T-cell (primary cell): ENCODE measurements at regions not wholly inside any gene's neighbourhood (a gene's known extent, or its start where the extent isn't known, plus 50 kb on each side); places are given as distances from the start of the nearest gene placed in this dataset.
"Not testable (repeated sequence)": the region's sequence is repeated elsewhere in the genome, so short reads cannot be mapped to it uniquely, and the experiment has no call there.

ENCODE experiments used
- ATAC-seq, 4 experiments: fragments of 200-7000 bp in 3 of 4; fragments of 150-1000 bp in 1 of 4; cut with Tn5 transposase; replicated peaks in 1 of 4; 1 replicate in 3 of 4; 2 replicates in 1 of 4; pipeline ENCODE4 v1.10.0; 2021; ENCODE audit warnings: moderate library complexity in 3 of 4, mild to moderate bottlenecking in 2 of 4, moderate number of reproducible peaks in 1 of 4
- CTCF ChIA-PET, 2 donors: fragments of 300-600 bp; sonication (Branson Sonifier 250); formaldehyde crosslinking; loops; one replicate each; lab custom pipeline; 2022; ENCODE audit warnings: antibody characterized with exemption in 2 of 2; lab: Charles Lee
- POLR2A ChIA-PET, 2 donors: fragments of 300-600 bp; sonication (Branson Sonifier 250); formaldehyde crosslinking; loops; one replicate each; lab custom pipeline; 2022; ENCODE audit warnings: antibody characterized with exemption in 2 of 2; lab: Charles Lee
- DNase-seq, 35 experiments: peaks; one replicate each; pipeline versions ENCODE4 v3.0.0 to v3.0.0-alpha.2; 2013 to 2023
- H3K27ac ChIP-seq: one replicate; pipeline ENCODE4 v1.5.1; 2013; ENCODE audit warnings: low read length
- H3K27me3 ChIP-seq, 2 experiments: replicated peaks in 1 of 2; 1 replicate in 1 of 2; 2 replicates in 1 of 2; pipeline versions ENCODE4 v1.6.1 to v1.7.0; 2013; ENCODE audit warnings: low read length in 1 of 2, mixed read lengths in 1 of 2; ENCODE audit not compliant: control insufficient read depth in 2 of 2, insufficient read depth in 2 of 2; ENCODE audit errors: extremely low read depth in 1 of 2
- H3K36me3 ChIP-seq, 2 donors: 1 replicate in 1 of 2; 2 replicates in 1 of 2; pipeline versions ENCODE4 v1.6.1 to v1.7.0; 2013; ENCODE audit warnings: low read length in 1 of 2; ENCODE audit not compliant: control insufficient read depth in 2 of 2, insufficient read depth in 1 of 2; ENCODE audit errors: extremely low read depth in 1 of 2
- H3K4me1 ChIP-seq, 2 experiments: 1 replicate in 1 of 2; 2 replicates in 1 of 2; pipeline versions ENCODE4 v1.6.1 to v1.7.0; 2013; ENCODE audit warnings: low read length in 2 of 2, mixed read lengths in 1 of 2; ENCODE audit not compliant: insufficient read depth in 2 of 2, control insufficient read depth in 1 of 2; ENCODE audit errors: extremely low read depth in 1 of 2
- H3K4me3 ChIP-seq, 2 donors: 1 replicate in 1 of 2; 2 replicates in 1 of 2; pipeline versions ENCODE4 v1.5.1 to v1.7.0; 2013; ENCODE audit warnings: mild to moderate bottlenecking in 2 of 2, low read length in 1 of 2, moderate library complexity in 1 of 2; ENCODE audit not compliant: control insufficient read depth in 1 of 2; ENCODE audit errors: extremely low read depth in 1 of 2
- H3K9me3 ChIP-seq: 2 replicates; pipeline ENCODE4 v1.7.0; 2013
- H3K27ac Mint-ChIP-seq, 2 donors: one replicate each; pipeline ENCODE4 v1.8.0; 2020 to 2021; ENCODE audit warnings: mild to moderate bottlenecking in 2 of 2, mixed read lengths in 2 of 2
- H3K27me3 Mint-ChIP-seq, 2 donors: one replicate each; pipeline ENCODE4 v1.8.0; 2021 to 2022; ENCODE audit warnings: mixed read lengths in 2 of 2
- H3K36me3 Mint-ChIP-seq: one replicate; pipeline ENCODE4 v1.8.0; 2021; ENCODE audit warnings: mixed read lengths
- H3K4me1 Mint-ChIP-seq, 3 donors: one replicate each; pipeline ENCODE4 v1.8.0; 2020 to 2022; ENCODE audit warnings: mixed read lengths in 3 of 3, mild to moderate bottlenecking in 1 of 3
- H3K4me3 Mint-ChIP-seq, 3 donors: one replicate each; pipeline ENCODE4 v1.8.0; 2020 to 2022; ENCODE audit warnings: mild to moderate bottlenecking in 3 of 3, mixed read lengths in 3 of 3, moderate library complexity in 3 of 3
- H3K9me3 Mint-ChIP-seq, 3 donors: one replicate each; pipeline ENCODE4 v1.8.0; 2020 to 2022; ENCODE audit warnings: mixed read lengths in 3 of 3
- WGBS: methylation state at CpG from one replicate; pipeline ENCODE4 v1.1.5; 2013; ENCODE audit warnings: missing lambda C conversion rate; ENCODE audit not compliant: insufficient coverage; 5-methylcytosine and 5-hydroxymethylcytosine counted together

DNA sequence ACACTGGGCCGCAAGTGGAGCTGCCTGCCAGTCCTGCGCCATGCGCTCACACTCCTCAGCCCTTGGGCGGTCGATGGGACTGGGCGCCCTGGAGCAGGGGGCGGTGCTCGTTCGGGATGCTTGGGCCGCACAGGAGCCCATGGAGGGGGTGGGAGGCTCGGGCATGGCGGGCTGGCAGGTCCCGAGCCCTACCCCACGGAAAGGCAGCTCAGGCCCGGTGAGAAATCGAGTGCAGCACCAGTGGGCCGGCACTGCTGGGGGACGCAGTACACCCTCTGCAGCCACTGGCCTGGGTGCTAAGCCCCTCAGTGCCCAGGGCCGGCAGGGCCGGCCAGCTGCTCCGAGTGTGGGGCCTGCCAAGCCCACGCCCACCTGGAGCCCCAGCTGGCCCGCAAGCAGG lies 328.7 kb upstream of the LRRC4C start:
- Histone ChIP-seq H3K9me3 (no peaks in the 10 kb centered on the region), H3K4me3 (no peak overlapping the region), H3K36me3 (no peaks in the 10 kb centered on the region), H3K27ac (no peak overlapping the region), H3K4me1 (no peaks in the 10 kb centered on the region), H3K27me3 (no peaks in the 10 kb centered on the region)
- ChIA-PET CTCF (interaction anchor here in 1 of 2 donors (0.6 kb wide), 1 partner anchor 686 kb away, joined by 6 read pairs; no protein-coding TSS in a partner anchor), POLR2A (interaction anchor here in 1 of 2 donors (0.6 kb wide), 1 partner anchor 982 kb away, joined by 3 read pairs; no protein-coding TSS in a partner anchor)
- ATAC-seq (no peak), DNase-seq (no peak)
- no peaks in the 10 kb centered on the region for H3K27me3 Mint-ChIP-seq
- 89% methylated on average over 19 of the region's 23 CpGs for WGBS
- no peaks in the 10 kb centered on the region for H3K36me3 Mint-ChIP-seq
- H3K4me3 Mint-ChIP-seq: no peak overlapping the region
- no peaks in the 10 kb centered on the region for H3K4me1 Mint-ChIP-seq
- peaks cover 12 to 34% (median 25%) of the 10 kb centered on the region in 3 donors for H3K9me3 Mint-ChIP-seq
- no peak overlapping the region for H3K27ac Mint-ChIP-seq

DNA sequence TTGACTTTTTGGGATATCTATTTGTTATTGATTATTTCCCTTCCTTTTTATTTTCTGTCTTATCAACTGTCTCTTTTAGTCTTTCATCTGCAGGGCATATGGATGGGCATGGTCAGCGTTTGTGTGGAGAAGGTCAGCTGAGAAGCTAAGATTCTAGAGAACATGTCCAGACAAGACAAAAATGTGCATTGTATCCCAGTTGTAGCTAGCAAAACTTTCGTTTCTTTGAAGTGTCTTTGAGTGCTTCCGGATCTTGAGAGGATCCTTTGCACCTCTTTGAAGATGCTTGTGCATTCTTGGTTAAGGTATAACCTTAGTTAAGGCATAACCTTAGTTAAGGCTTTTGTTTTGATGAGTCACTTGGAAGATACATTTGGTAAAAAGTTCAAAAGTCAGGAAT lies 329.9 kb upstream of the LRRC4C start:
- Histone ChIP-seq H3K9me3 (no peaks in the 10 kb centered on the region), H3K4me3 (no peak overlapping the region), H3K27me3 (no peaks in the 10 kb centered on the region), H3K27ac (no peak overlapping the region), H3K4me1 (no peaks in the 10 kb centered on the region), H3K36me3 (no peaks in the 10 kb centered on the region)
- H3K36me3 Mint-ChIP-seq: no peaks in the 10 kb centered on the region
- H3K27me3 Mint-ChIP-seq: no peaks in the 10 kb centered on the region
- POLR2A ChIA-PET: no interaction called here
- H3K4me1 Mint-ChIP-seq: no peaks in the 10 kb centered on the region
- CTCF ChIA-PET: interaction anchor here in 1 of 2 donors (0.5 kb wide), 1 partner anchor 27 kb away, joined by 3 read pairs; no protein-coding TSS in a partner anchor
- no peak for ATAC-seq
- no peak overlapping the region for H3K27ac Mint-ChIP-seq
- no peak for DNase-seq
- H3K4me3 Mint-ChIP-seq: no peak overlapping the region
- peaks cover 11 to 29% (median 23%) of the 10 kb centered on the region in 3 donors for H3K9me3 Mint-ChIP-seq
- 61% methylated on average over 3 of the region's 3 CpGs for WGBS

DNA sequence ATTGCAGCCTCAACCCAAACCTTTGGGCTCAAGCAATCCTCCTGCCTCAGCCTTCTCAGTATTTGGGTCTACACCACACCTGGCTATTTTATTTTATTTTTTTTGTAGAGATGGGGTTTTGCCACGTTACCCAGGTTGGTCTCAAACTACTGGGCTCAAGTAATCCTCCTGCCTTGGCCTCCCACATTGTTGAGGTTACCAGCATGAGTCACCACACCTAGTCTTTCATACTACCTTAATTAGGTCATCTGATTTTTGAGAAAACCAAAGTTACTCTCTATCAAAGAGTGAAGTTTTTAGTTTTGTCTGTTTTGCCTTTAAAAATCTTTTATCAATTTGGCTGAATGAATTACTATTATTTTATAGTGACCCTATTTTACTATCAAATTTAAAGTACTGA lies 335.6 kb upstream of the LRRC4C start:
- CTCF ChIA-PET: no interaction called here
- DNase-seq (no peak), ATAC-seq (no peak)
- H3K27ac Mint-ChIP-seq: no peak overlapping the region
- no peaks in the 10 kb centered on the region for H3K4me1 Mint-ChIP-seq
- H3K9me3 Mint-ChIP-seq: peaks cover 6 to 18% (median 11%) of the 10 kb centered on the region in 3 donors
- no peaks in the 10 kb centered on the region for H3K27me3 Mint-ChIP-seq
- Histone ChIP-seq H3K4me3 (no peak overlapping the region), H3K27me3 (no peaks in the 10 kb centered on the region), H3K36me3 (no peaks in the 10 kb centered on the region), H3K9me3 (no peaks in the 10 kb centered on the region), H3K4me1 (no peaks in the 10 kb centered on the region), H3K27ac (no peak overlapping the region)
- POLR2A ChIA-PET: no interaction called here
- no peak overlapping the region for H3K4me3 Mint-ChIP-seq
- WGBS: no CpG with 5 or more reads among the region's 1 CpG
- no peaks in the 10 kb centered on the region for H3K36me3 Mint-ChIP-seq

DNA sequence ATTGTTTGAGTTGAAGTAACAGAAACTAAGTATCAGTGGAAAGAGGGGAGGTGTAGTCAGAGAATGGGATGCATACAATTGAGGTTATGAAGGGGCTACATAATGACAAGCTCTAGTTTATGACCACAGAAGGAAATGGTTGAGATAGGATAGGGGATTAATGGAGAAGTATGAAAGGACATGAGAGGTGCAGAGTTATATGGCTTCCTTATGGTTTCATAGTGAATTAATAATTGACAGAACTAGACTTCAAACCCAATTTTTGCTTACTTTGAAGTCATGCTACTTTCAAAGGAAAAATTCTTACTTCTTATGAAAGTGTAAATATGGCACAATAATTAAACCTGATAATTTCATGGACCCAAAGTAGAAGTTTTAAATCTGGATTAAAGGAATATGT lies 340.3 kb upstream of the LRRC4C start:
- ChIA-PET POLR2A (no interaction called here), CTCF (no interaction called here)
- Mint-ChIP-seq H3K4me1 (no peaks in the 10 kb centered on the region), H3K36me3 (no peaks in the 10 kb centered on the region), H3K9me3 (peaks cover 17 to 21% (median 18%) of the 10 kb centered on the region in 3 donors), H3K4me3 (no peak overlapping the region), H3K27me3 (no peaks in the 10 kb centered on the region), H3K27ac (no peak overlapping the region)
- no peak for ATAC-seq
- DNase-seq: no peak
- Histone ChIP-seq H3K27ac (no peak overlapping the region), H3K4me1 (no peaks in the 10 kb centered on the region), H3K9me3 (no peaks in the 10 kb centered on the region), H3K4me3 (no peak overlapping the region), H3K36me3 (no peaks in the 10 kb centered on the region), H3K27me3 (no peaks in the 10 kb centered on the region)

DNA sequence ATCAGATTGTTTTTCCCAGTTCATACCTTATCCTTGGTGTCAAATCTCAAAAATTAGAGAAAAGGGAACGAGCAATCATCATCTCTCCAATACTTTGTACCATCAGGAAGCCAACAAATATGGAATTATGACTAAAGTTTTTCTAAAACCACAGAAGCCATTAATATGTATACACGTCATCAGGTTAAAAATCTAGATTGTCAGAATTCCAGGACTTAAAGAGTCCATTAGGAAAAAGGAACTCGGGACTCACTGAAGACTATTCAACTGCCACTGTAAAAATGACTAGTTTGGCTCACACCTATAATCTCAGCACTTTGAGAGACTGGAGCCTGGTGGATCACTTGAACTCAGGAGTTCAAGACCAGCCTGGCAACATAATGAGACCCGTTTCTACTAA lies 344.4 kb upstream of the LRRC4C start:
- CTCF ChIA-PET: no interaction called here
- Mint-ChIP-seq H3K4me3 (no peak overlapping the region), H3K27ac (no peak overlapping the region), H3K27me3 (no peaks in the 10 kb centered on the region), H3K4me1 (no peaks in the 10 kb centered on the region), H3K36me3 (no peaks in the 10 kb centered on the region), H3K9me3 (peaks cover 15 to 19% (median 17%) of the 10 kb centered on the region in 3 donors)
- 50% methylated on average over 2 of the region's 4 CpGs for WGBS
- Histone ChIP-seq H3K9me3 (no peaks in the 10 kb centered on the region), H3K36me3 (no peaks in the 10 kb centered on the region), H3K4me1 (no peaks in the 10 kb centered on the region), H3K4me3 (no peak overlapping the region), H3K27me3 (no peaks in the 10 kb centered on the region), H3K27ac (no peak overlapping the region)
- DNase-seq (no peak), ATAC-seq (no peak)
- POLR2A ChIA-PET: no interaction called here

DNA sequence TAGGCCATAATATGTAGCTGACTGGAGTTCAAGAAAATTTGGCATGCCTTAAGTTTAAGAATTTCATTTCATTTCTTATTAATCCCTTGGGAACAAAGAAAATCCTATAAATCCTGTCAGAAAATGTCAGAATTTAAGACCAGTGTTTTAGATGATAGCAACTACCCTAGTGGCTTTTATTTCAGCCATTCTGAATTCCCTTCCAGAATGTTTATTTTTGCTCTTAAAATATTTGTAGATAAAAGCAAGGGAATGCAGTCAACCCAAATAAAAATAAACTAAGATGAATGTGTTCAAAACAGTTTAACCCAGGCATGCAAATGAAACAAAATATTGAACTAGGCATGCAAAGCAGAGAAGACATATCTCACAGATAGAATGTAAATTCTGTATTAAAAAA lies 356.9 kb upstream of the LRRC4C start:
- ChIA-PET POLR2A (no interaction called here), CTCF (interaction anchor here in 1 of 2 donors (0.6 kb wide), 1 partner anchor 27 kb away, joined by 3 read pairs; no protein-coding TSS in a partner anchor)
- Mint-ChIP-seq H3K27ac (no peak overlapping the region), H3K27me3 (no peaks in the 10 kb centered on the region), H3K4me1 (no peaks in the 10 kb centered on the region), H3K36me3 (no peaks in the 10 kb centered on the region), H3K4me3 (no peak overlapping the region), H3K9me3 (peaks cover 3 to 18% (median 15%) of the 10 kb centered on the region in 3 donors)
- Histone ChIP-seq H3K27me3 (no peaks in the 10 kb centered on the region), H3K4me3 (no peak overlapping the region), H3K27ac (no peak overlapping the region), H3K36me3 (no peaks in the 10 kb centered on the region), H3K9me3 (peaks cover 3% of the 10 kb centered on the region), H3K4me1 (no peaks in the 10 kb centered on the region)
- DNase-seq (no peak), ATAC-seq (no peak)

DNA sequence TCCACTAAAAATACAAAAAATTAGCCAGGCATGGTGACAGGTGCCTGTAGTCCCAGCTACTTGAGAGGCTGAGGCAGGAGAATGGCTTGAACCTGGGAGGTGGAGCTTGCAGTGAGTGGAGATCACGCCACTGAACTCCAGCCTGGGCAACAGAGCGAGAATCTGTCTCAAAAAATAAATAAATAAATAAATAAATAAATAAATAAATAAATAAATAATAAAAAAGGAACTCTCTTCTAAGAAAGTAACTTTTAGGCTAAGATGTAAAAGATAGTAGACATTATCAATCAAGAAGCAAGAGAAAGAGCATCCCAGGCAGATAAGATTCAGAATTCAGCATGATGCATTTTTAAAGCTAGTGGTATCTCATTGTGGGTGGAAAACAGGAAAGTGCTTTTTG lies 364.8 kb upstream of the LRRC4C start:
- H3K4me1 Mint-ChIP-seq, H3K4me3 ChIP-seq, H3K9me3 ChIP-seq, H3K27me3 Mint-ChIP-seq, ATAC-seq, H3K27me3 ChIP-seq, DNase-seq, H3K4me1 ChIP-seq, H3K27ac ChIP-seq, CTCF ChIA-PET, H3K4me3 Mint-ChIP-seq, H3K36me3 ChIP-seq, H3K36me3 Mint-ChIP-seq, H3K27ac Mint-ChIP-seq, POLR2A ChIA-PET: not testable (repeated sequence)
- H3K9me3 Mint-ChIP-seq: peaks cover 7 to 23% (median 11%) of the 10 kb centered on the region in 3 donors
- no CpG with 5 or more reads among the region's 2 CpGs for WGBS
